ENCODE measurements at regions not wholly inside any gene's neighbourhood (a gene's known extent, or its start where the extent isn't known, plus 50 kb on each side); places are given as distances from the start of the nearest gene placed in this dataset.

- no peak for TF ChIP-seq POLR2A (IDR thresholded peaks at IDR 0.05)
- no peak for TF ChIP-seq POLR2AphosphoS5 (IDR thresholded peaks at IDR 0.05)
- TF ChIP-seq CTCF (IDR thresholded peaks at IDR 0.05 in 8 of 11, conservative IDR thresholded peaks at IDR 0.05 in 3 of 11) = no peak
These were observed 152.5 kb upstream of the ZNF536 start for GRCh38 chr19:30219702-30220101.
